ENCODE measurements at regions not wholly inside any gene's neighbourhood (a gene's known extent, or its start where the extent isn't known, plus 50 kb on each side); places are given as distances from the start of the nearest gene placed in this dataset.
A peak's percentile ranks its signal among the peaks of the same experiment; 100 is the strongest.

DNA sequence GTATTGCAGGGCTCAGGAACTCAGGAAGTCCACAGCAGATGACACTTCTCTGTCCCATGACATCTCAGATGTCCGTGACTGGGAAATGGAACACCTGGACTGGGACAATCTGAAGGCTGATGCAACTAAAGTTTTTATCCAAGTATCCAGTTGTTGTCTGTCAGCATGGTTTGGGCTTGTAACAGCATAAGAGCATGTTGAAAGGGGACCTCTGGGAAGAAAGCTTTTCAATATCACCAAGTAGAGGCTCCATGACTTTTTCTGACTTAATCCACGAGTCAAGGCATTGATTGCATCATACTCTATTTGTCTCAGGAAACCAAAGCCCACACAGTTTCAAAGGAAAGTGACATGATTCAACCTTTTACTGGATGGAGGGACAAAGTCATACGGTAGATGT, 807.7 kb downstream of the MTRR start:
- WGBS (ENCODE audit: insufficient coverage), result 100% methylated on average over 1 of the region's 3 CpGs
- H3K36me3 ChIP-seq (ENCODE audit: control insufficient read depth, insufficient read depth, low read length), result no peaks in the 10 kb centered on the region
- H3K9me3 ChIP-seq (ENCODE audit: control insufficient read depth, insufficient read depth, low read length), result no peaks in the 10 kb centered on the region
- no peak overlapping the region for H3K27ac ChIP-seq (ENCODE audit: low read depth, low read length)
- H3K27me3 ChIP-seq (ENCODE audit: control insufficient read depth, insufficient read depth, low read length), result no peaks in the 10 kb centered on the region
- H3K4me3 ChIP-seq (ENCODE audit: low read depth, low read length), result no peak overlapping the region
- no peak for DNase-seq (ENCODE audit: low read depth in 4 of 6, low spot score in 6 of 6)
- H3K4me1 ChIP-seq (ENCODE audit: control insufficient read depth, insufficient read depth, low read length), result no peaks in the 10 kb centered on the region

- Histone ChIP-seq H3K36me3 (ENCODE audit: control insufficient read depth, insufficient read depth, low read length) (no peaks in the 10 kb centered on the region), H3K4me1 (ENCODE audit: control insufficient read depth, insufficient read depth, low read length) (no peaks in the 10 kb centered on the region), H3K27ac (ENCODE audit: low read depth, low read length) (no peak overlapping the region), H3K27me3 (ENCODE audit: control insufficient read depth, insufficient read depth, low read length) (no peaks in the 10 kb centered on the region), H3K4me3 (ENCODE audit: low read depth, low read length) (no peak overlapping the region), H3K9me3 (ENCODE audit: control insufficient read depth, insufficient read depth, low read length) (no peaks in the 10 kb centered on the region)
- WGBS (ENCODE audit: insufficient coverage), result no CpG with 5 or more reads among the region's 3 CpGs
- no peak for DNase-seq (ENCODE audit: low read depth in 4 of 6, low spot score in 6 of 6)
Measured at GRCh38 chr5:8682381-8682780, 813.4 kb downstream of the MTRR start.

DNA sequence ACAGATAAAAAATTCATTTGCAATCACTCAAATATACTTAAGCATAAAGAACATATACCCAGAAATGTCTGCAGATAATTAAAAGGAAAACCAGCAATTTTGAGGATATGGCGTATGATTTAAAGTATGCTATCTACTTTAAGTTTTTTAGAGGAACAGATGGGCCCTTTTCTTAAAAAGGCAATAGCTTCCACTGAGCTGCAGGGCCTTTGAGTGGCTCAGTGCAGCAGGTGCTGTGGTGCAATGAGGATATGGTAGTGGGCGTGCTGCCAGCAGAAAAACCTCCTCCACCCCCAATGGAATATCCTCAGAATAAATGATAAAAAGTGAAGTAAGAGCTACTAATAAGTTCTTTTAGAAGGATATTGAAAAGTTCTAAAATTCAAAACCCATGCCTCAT, 814.5 kb downstream of the MTRR start:
- Histone ChIP-seq H3K27ac (ENCODE audit: low read depth, low read length) (no peak overlapping the region), H3K4me1 (ENCODE audit: control insufficient read depth, insufficient read depth, low read length) (no peaks in the 10 kb centered on the region), H3K27me3 (ENCODE audit: control insufficient read depth, insufficient read depth, low read length) (no peaks in the 10 kb centered on the region), H3K4me3 (ENCODE audit: low read depth, low read length) (no peak overlapping the region), H3K36me3 (ENCODE audit: control insufficient read depth, insufficient read depth, low read length) (no peaks in the 10 kb centered on the region), H3K9me3 (ENCODE audit: control insufficient read depth, insufficient read depth, low read length) (no peaks in the 10 kb centered on the region)
- peak in 1 of 6 donors; percentile 13 for DNase-seq (ENCODE audit: low read depth in 4 of 6, low spot score in 6 of 6)
- no CpG with 5 or more reads among the region's 2 CpGs for WGBS (ENCODE audit: insufficient coverage)

DNA sequence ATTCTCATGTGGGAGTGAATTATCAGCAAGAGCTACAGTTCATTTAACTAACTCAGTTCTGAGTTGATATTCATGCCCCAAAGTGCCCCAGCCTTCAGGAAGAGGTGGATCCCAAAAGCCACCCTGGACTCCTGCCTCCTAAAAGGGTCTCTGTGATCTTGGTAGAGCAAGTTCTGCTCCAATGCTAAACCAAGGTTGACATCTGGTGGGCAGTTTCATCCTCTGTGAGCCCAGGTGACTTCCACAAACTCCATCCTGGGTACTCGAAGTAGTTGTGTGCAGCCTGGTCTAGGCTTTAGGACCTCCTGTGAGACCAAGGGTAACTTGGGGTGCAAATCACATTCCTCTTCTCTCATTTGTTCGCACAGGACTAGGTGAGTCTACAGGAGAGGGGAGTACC, 816.8 kb downstream of the MTRR start:
- peak in 2 of 6 donors; percentile 6 to 41 for DNase-seq (ENCODE audit: low read depth in 4 of 6, low spot score in 6 of 6)
- Histone ChIP-seq H3K27me3 (ENCODE audit: control insufficient read depth, insufficient read depth, low read length) (no peaks in the 10 kb centered on the region), H3K27ac (ENCODE audit: low read depth, low read length) (no peak overlapping the region), H3K4me3 (ENCODE audit: low read depth, low read length) (no peak overlapping the region), H3K36me3 (ENCODE audit: control insufficient read depth, insufficient read depth, low read length) (no peaks in the 10 kb centered on the region), H3K4me1 (ENCODE audit: control insufficient read depth, insufficient read depth, low read length) (no peaks in the 10 kb centered on the region), H3K9me3 (ENCODE audit: control insufficient read depth, insufficient read depth, low read length) (no peaks in the 10 kb centered on the region)
- WGBS (ENCODE audit: insufficient coverage), result no CpG with 5 or more reads among the region's 2 CpGs

GRCh38 chr5:8686707-8687106, 817.8 kb downstream of the MTRR start:
- Histone ChIP-seq H3K4me1 (ENCODE audit: control insufficient read depth, insufficient read depth, low read length) (no peaks in the 10 kb centered on the region), H3K27ac (ENCODE audit: low read depth, low read length) (no peak overlapping the region), H3K4me3 (ENCODE audit: low read depth, low read length) (no peak overlapping the region), H3K9me3 (ENCODE audit: control insufficient read depth, insufficient read depth, low read length) (no peaks in the 10 kb centered on the region), H3K36me3 (ENCODE audit: control insufficient read depth, insufficient read depth, low read length) (no peaks in the 10 kb centered on the region), H3K27me3 (ENCODE audit: control insufficient read depth, insufficient read depth, low read length) (no peaks in the 10 kb centered on the region)
- DNase-seq (ENCODE audit: low read depth in 4 of 6, low spot score in 6 of 6), result no peak
- WGBS (ENCODE audit: insufficient coverage), result no CpG with 5 or more reads among the region's 2 CpGs

GRCh38 chr5:8689773-8690172, 820.8 kb downstream of the MTRR start:
- 93% methylated on average over 2 of the region's 3 CpGs for WGBS (ENCODE audit: insufficient coverage)
- H3K27ac ChIP-seq (ENCODE audit: low read depth, low read length), result no peak overlapping the region
- H3K36me3 ChIP-seq (ENCODE audit: control insufficient read depth, insufficient read depth, low read length), result no peaks in the 10 kb centered on the region
- no peak overlapping the region for H3K4me3 ChIP-seq (ENCODE audit: low read depth, low read length)
- H3K4me1 ChIP-seq (ENCODE audit: control insufficient read depth, insufficient read depth, low read length), result no peaks in the 10 kb centered on the region
- H3K27me3 ChIP-seq (ENCODE audit: control insufficient read depth, insufficient read depth, low read length), result no peaks in the 10 kb centered on the region
- no peaks in the 10 kb centered on the region for H3K9me3 ChIP-seq (ENCODE audit: control insufficient read depth, insufficient read depth, low read length)
- no peak for DNase-seq (ENCODE audit: low read depth in 4 of 6, low spot score in 6 of 6)

DNA sequence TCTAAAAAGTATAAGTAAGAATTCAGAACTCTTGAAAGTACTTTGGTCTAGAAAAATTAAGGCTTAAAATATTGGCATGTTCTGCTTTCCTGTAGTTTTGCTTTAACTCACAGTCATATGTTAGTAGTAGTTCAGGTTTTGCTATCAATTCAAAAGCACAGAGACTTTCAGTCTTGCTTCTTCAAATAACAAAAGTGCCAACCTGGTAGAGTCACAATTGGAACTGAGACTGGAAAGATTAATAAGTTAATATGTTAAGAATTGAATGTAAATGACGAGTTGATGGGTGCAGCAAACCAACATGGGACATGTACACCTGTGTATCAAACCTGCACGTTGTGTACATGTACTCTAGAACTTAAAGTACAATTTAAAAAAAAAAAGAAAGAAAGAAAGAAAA, 822.3 kb downstream of the MTRR start:
- no peak for DNase-seq (ENCODE audit: low read depth in 4 of 6, low spot score in 6 of 6)
- Histone ChIP-seq H3K27ac (ENCODE audit: low read depth, low read length) (no peak overlapping the region), H3K4me1 (ENCODE audit: control insufficient read depth, insufficient read depth, low read length) (no peaks in the 10 kb centered on the region), H3K27me3 (ENCODE audit: control insufficient read depth, insufficient read depth, low read length) (no peaks in the 10 kb centered on the region), H3K36me3 (ENCODE audit: control insufficient read depth, insufficient read depth, low read length) (no peaks in the 10 kb centered on the region), H3K9me3 (ENCODE audit: control insufficient read depth, insufficient read depth, low read length) (no peaks in the 10 kb centered on the region), H3K4me3 (ENCODE audit: low read depth, low read length) (no peak overlapping the region)
- no CpG with 5 or more reads among the region's 2 CpGs for WGBS (ENCODE audit: insufficient coverage)

DNA sequence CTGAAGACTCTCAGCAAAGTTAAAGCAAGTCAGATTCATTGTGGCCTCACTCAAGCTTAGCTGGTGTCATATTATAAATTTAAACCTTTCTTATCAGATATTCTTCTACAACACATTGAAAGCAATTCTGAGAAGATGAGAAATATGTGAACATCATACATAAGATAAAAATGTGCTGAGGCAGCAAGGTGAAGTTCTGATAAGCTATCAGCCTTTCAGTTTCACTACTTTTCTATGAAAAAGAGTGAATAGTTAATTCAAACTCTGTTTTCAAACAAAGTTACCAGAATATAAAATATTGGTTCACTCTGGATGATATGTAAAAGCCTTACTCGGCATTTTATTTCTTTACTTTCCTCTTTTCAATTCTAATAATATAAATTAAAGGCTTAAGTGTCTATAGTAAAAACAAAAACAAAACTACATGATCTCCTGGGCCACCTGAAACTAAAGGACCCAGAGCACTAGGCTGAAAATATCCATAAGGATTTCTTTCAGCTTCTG, 824.4 kb downstream of the MTRR start:
- no CpG with 5 or more reads among the region's 1 CpG for WGBS (ENCODE audit: insufficient coverage)
- Histone ChIP-seq H3K4me1 (ENCODE audit: control insufficient read depth, insufficient read depth, low read length) (no peaks in the 10 kb centered on the region), H3K36me3 (ENCODE audit: control insufficient read depth, insufficient read depth, low read length) (no peaks in the 10 kb centered on the region), H3K27me3 (ENCODE audit: control insufficient read depth, insufficient read depth, low read length) (no peaks in the 10 kb centered on the region), H3K27ac (ENCODE audit: low read depth, low read length) (no peak overlapping the region), H3K9me3 (ENCODE audit: control insufficient read depth, insufficient read depth, low read length) (no peaks in the 10 kb centered on the region), H3K4me3 (ENCODE audit: low read depth, low read length) (no peak overlapping the region)
- DNase-seq (ENCODE audit: low read depth in 4 of 6, low spot score in 6 of 6), result no peak

DNA sequence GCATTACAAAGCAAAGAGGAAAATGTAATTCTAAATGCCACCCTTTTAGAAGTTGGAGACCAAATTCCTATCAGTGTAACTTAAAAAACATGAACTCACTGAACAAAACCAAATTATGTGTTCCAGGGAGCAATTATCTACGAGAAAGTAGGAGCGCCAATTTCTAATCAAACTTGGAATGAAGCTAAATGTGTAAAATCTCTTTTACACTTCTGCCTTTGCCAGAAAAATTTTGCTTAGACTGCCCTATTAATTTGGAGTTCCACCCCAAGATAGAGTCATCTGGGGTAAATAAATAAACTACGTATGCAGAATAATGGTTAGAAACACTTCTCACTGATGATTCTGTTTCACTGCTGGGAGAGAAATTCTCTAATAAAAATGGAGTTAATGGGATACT, 825.6 kb downstream of the MTRR start:
- peak in 3 of 6 donors; percentile 8 to 72 (median 19) for DNase-seq (ENCODE audit: low read depth in 4 of 6, low spot score in 6 of 6)
- no CpG with 5 or more reads among the region's 3 CpGs for WGBS (ENCODE audit: insufficient coverage)

GRCh38 chr5:8695902-8696845, 827.2 kb downstream of the MTRR start:
- no peaks in the 10 kb centered on the region for H3K36me3 ChIP-seq (ENCODE audit: control insufficient read depth, insufficient read depth, low read length)
- no peaks in the 10 kb centered on the region for H3K27me3 ChIP-seq (ENCODE audit: control insufficient read depth, insufficient read depth, low read length)
- WGBS (ENCODE audit: insufficient coverage), result no CpG with 5 or more reads among the region's 10 CpGs
- H3K27ac ChIP-seq (ENCODE audit: low read depth, low read length), result no peak overlapping the region
- DNase-seq (ENCODE audit: low read depth in 4 of 6, low spot score in 6 of 6), result no peak
- H3K4me3 ChIP-seq (ENCODE audit: low read depth, low read length), result no peak overlapping the region
- H3K9me3 ChIP-seq (ENCODE audit: control insufficient read depth, insufficient read depth, low read length), result no peaks in the 10 kb centered on the region
- no peaks in the 10 kb centered on the region for H3K4me1 ChIP-seq (ENCODE audit: control insufficient read depth, insufficient read depth, low read length)

More for the DNA sequence above, 825.6 kb downstream of the MTRR start:
- Histone ChIP-seq H3K9me3 (ENCODE audit: control insufficient read depth, insufficient read depth, low read length) (no peaks in the 10 kb centered on the region), H3K36me3 (ENCODE audit: control insufficient read depth, insufficient read depth, low read length) (no peaks in the 10 kb centered on the region), H3K27me3 (ENCODE audit: control insufficient read depth, insufficient read depth, low read length) (no peaks in the 10 kb centered on the region), H3K4me3 (ENCODE audit: low read depth, low read length) (no peak overlapping the region), H3K27ac (ENCODE audit: low read depth, low read length) (no peak overlapping the region), H3K4me1 (ENCODE audit: control insufficient read depth, insufficient read depth, low read length) (no peaks in the 10 kb centered on the region)

All from spinal cord (tissue), 9 donors.